ENCODE measurements at regions not wholly inside any gene's neighbourhood (a gene's known extent, or its start where the extent isn't known, plus 50 kb on each side); places are given as distances from the start of the nearest gene placed in this dataset.
"Not testable (repeated sequence)": the region's sequence is repeated elsewhere in the genome, so short reads cannot be mapped to it uniquely, and the experiment has no call there.

GRCh38 chr5:21007781-21008180 is 1019.8 kb upstream of the CDH18 start:
- no peak for DNase-seq

DNA sequence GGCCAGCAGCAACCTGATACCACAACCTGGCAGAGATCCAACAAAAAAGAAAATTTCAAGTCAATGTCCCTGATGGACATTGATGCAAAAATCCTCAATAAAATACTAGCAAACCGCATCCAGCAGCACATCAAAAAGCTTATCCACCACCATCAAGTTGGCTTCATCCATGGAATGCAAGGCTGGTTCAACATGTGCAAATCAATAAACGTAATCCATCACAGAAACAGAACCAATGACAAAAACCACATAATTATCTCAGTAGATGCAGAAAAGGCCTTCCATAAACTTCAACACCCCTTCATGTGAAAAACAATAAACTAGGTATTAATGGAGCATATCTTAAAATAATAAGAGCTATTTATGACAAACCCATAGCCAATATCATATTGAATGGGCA is 1000.9 kb upstream of the CDH18 start:
- peak; percentile 5 for DNase-seq

DNA sequence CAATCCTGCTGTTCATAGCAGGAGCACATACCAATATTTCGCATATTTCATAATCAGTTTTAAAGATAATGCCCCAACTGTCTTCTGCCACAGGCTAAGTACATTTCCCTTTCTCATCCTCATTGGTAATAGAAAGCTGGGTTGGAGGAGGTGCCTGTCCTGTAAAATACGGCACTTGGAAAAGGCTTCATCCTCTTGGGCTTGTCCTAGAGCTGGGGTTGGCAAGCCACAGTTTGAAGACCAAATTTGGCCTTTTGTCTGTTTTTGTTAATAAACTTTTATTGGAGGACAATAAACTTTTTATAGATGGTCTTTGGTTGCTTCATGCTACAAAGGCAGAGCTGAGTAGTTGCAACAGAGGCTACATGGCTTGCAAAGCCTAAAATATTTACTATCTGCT is 997.8 kb upstream of the CDH18 start:
- no peak for DNase-seq

GRCh38 chr5:20974426-20974825 is 986.4 kb upstream of the CDH18 start:
- peak; percentile 89 for DNase-seq

- DNase-seq: peak; percentile 97
Measured at GRCh38 chr5:20972419-20972925, 984.5 kb upstream of the CDH18 start.

DNA sequence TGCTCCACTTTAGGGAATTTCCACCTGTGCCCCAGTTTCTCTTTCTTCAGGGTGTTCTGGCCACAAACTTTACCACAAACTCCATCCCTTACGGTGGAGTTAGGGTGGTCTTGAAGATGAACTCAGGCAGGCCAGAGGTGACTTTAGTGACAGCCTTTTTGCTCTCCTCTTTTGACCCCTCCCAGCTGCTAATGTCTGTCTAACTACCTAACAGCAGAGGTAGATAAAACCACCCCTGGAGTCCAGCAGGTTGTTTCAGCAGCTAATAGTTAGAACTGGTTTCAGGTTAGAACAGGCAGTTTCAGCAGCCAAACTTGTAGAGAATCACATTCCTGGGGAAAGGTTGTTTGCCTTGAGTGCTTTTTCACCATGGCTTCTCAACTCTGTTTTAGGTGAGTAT is 971.3 kb upstream of the CDH18 start:
- peak; percentile 48 for DNase-seq

DNA sequence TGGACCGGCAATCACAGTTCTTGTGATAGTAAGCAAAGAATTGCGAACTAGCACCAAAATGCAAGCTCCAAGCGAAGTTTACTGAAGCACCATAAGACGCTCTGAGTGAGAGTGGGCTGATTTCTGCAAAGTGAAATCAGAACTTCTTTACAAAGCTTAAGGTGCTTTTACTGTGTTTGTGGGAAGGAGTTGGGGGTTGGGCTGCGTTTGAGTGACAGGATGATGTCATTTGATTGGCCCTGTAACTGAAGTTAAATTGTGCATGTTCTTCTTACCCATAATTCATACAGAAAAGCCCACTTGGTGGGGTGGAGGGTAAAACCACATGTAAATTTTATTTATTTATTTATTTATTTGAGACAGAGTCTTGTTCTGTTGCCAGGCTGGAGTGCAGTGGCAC is 970.6 kb upstream of the CDH18 start:
- DNase-seq: no peak

- DNase-seq: no peak
Measured at GRCh38 chr5:20956134-20956533, 968.1 kb upstream of the CDH18 start.

GRCh38 chr5:20949636-20950035 is 961.6 kb upstream of the CDH18 start:
- no peak for DNase-seq

DNA sequence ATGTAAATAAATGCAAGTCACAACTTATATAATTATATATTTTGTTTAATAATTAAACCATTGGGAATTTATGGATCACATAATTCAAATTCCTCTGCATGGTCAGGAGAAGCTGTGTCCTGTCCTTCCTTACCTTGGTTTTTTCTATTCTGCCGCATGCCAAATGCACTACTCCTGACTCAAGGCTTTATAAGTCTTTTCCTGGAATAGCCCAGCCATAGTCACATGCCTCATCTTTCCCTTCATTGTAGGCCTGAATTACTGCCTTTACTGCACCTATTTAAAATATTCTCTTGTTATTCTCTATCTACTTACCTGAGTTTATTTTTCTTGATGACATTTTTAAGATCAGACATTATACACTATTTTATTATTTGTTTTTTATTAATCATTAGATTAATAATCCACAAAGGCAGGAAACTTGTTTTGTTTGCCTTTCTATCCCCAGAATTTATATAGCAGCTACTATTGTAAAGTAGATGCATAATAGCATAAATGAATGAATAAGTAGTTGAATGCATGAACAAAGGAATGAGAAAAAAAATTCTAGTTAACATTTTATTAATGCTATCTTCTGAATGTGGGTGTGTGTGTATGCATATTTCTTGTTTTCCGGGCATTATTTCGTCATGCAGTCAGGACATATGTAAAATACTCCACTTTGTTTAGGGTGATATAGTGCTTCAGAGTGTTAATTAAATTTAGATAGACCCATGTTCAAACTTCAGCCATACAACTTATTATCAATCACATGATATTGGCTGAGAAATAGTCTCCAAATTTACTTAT is 955.4 kb upstream of the CDH18 start:
- not testable (repeated sequence) for DNase-seq

DNA sequence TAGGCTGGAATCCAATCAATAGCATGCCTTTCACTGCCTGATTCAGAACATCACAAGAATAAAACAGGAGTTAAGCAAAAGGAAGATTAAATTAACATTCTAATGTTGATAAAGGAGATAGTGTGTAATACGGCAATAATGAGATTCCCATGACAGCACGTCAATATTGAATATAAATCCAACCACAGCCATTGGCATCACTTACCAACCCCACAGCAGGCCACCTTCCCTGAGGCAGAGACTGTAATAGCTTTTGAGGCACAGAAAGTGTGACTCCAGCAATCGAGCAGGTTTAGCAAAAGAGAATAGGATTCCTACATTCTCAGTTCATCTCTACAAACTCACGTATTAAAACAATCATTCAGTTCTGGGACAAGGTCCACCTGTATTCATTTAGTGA is 954.6 kb upstream of the CDH18 start:
- not testable (repeated sequence) for DNase-seq

DNA sequence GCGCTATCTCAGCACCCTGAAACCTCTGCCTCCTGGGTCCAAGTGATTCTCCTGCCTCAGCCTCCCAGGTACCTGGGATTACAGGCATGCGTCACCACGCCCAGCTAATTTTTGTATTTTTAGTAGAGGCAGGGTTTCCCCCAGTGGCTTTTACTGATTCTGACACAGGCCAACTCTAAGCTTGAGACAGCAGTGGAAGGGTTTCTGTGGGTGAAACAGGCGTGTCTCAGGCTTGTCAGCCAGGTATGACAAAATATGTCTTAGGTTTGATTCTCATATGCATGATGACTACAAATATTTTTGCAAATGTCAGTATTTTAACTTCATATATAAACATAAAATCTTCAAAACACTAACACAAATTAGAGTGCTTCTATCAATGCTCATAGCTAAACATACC is 952.8 kb upstream of the CDH18 start:
- not testable (repeated sequence) for DNase-seq

- DNase-seq: not testable (repeated sequence)
Measured at GRCh38 chr5:20890936-20891335, 902.9 kb upstream of the CDH18 start.

GRCh38 chr5:20875726-20876125 is 887.7 kb upstream of the CDH18 start:
- not testable (repeated sequence) for DNase-seq

GRCh38 chr5:20865892-20866291 is 877.9 kb upstream of the CDH18 start:
- DNase-seq: not testable (repeated sequence)

GRCh38 chr5:20833081-20833627 is 845.2 kb upstream of the CDH18 start:
- DNase-seq: no peak

DNA sequence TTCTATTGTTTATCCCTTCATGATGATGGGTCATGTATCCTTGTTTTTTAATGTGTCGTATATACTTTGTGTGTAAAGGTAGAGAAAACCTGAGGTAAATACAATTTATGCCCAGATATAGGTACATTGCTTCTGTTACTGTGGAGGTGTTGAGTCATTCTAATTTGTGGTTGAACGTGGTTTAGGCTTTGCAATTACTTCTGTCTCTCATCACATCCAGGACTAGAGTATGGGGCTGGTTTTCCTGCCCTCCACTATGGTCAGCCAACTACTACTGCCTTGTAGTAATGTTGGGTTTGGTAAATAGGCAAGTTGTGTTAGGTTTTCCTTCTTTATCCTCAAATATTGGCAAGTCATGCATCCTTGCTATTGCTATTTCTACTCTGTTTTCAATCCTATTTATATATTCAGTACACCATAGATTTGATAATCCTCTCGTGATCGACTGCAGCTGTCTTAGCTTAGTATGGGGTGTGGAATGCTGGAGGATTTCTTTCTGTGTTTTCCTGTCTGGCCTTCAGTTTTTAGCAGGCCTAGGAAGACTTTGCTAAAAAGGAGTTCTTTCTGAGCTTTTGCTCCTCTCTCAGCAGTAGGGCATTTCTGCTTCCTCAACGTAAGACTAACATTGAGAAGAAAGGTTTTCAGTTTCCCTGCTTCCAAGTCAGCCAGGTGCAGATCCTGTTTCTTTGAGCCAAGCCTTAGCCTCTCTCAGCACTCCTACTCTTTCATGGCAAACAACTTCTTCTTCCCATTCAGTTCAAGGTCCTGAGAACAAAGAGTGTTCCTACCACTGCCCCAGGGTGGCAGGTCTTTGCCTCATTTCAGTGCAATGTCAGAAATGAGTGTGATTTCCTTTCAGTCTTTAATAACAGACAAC is 844.4 kb upstream of the CDH18 start:
- no peak for DNase-seq

DNA sequence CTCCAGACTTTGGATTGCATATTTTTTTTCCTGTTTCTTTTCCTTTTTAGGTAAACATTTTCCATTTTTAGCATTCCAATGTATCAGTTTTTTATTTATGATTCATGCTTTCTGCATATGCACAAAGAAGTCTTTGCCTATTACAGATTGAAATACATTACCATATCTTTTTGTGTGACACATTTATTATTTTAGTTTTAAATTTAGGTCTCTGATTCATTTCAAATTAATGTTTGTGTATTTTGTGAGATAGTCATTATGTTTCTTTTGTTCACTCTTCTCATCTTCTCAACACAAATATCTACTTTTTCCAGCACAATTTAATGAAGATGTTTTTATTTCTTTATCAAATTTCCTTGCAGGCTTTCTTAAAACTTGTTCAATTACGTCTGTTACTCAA is 838.0 kb upstream of the CDH18 start:
- not testable (repeated sequence) for DNase-seq

GRCh38 chr5:20797216-20797615 is 809.2 kb upstream of the CDH18 start:
- not testable (repeated sequence) for DNase-seq

DNA sequence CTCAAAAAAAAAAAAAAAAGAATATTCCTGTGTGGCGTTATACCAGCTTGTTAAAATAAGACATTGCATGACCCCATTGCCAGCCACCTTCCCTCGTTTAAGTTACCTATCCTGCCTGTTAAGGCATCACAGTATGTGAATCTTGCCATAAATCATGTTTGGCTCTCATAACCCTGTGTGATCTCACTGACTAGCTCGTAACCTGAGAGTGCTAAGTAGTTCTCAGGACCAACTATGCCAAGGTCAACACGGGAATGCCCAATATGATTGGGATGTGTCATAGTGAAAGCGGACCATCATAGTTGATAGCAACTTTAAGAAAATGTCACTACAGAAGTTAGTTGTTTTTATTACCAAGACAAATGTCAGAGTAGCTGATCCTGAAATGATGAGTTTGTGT is 796.8 kb upstream of the CDH18 start:
- not testable (repeated sequence) for DNase-seq

DNA sequence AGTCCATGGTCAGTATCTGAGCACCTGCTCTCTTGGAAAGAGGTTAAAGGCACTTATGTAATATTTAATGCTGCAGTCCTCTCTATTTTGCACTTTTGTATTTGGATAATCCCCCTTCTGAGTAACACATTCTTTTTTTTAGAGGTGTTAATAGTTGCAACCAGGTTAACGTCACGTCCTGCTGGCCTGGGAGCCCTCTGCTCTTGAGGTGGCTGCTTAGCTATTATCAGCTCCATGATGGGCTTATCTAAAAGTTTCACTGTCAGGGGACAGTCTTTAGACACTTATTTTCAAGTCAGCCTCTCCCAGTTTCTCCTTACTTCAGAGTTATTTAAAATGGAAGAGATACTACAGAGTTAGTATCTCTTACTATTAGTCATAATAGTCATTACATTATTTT is 795.5 kb upstream of the CDH18 start:
- DNase-seq: not testable (repeated sequence)

GRCh38 chr5:20771338-20771737 is 783.3 kb upstream of the CDH18 start:
- not testable (repeated sequence) for DNase-seq

- DNase-seq: not testable (repeated sequence)
Measured at GRCh38 chr5:20765074-20765473, 777.1 kb upstream of the CDH18 start.

All from DMS53 (cell line).